IMR-90 (cell line): ENCODE measurements at regions not wholly inside any gene's neighbourhood (a gene's known extent, or its start where the extent isn't known, plus 50 kb on each side); places are given as distances from the start of the nearest gene placed in this dataset.

Experiments used
- ATAC-seq: fragments of 200-7000 bp; cut with Tn5 transposase; 2 replicates; pipeline ENCODE4 v1.9.1; 2020; ENCODE audit warnings: low read depth, mild to moderate bottlenecking, moderate library complexity
- BruUV-seq: library from RNA; stranded (reverse); fragments of 400-500 nt; replicated peaks from 2 replicates; lab custom pipeline; 2021; lab: Mats Ljungman, UMichigan
- CTCF ChIA-PET: fragments of 300-600 bp; formaldehyde crosslinking; extraction: SDS; loops from one replicate; lab custom pipeline; 2021; ENCODE audit warnings: antibody characterized with exemption; lab: Yijun Ruan, JAX
- POLR2A ChIA-PET: fragments of 300-600 bp; sonication (Branson Sonifier 250); formaldehyde crosslinking; loops from one replicate; lab custom pipeline; 2022; ENCODE audit warnings: antibody characterized with exemption; ENCODE audit not compliant: unreplicated experiment; lab: Charles Lee
- DNase-seq: peaks from one replicate; pipeline ENCODE4 v3.0.0; 2013
- H2AFZ ChIP-seq: replicated peaks from 2 replicates; pipeline ENCODE3; 2013; ENCODE audit warnings: low read length, mild to moderate bottlenecking; ENCODE audit not compliant: poor library complexity
- H2AK5ac ChIP-seq: 2 replicates; pipeline ENCODE4 v1.6.1; 2013; ENCODE audit warnings: low read depth, low read length, inconsistent platforms
- H2AK9ac ChIP-seq: replicated peaks from 2 replicates; pipeline ENCODE3; 2013; ENCODE audit warnings: mild to moderate bottlenecking, low read depth, low read length, moderate library complexity; ENCODE audit not compliant: poor library complexity
- H2BK120ac ChIP-seq: 2 replicates; pipeline ENCODE4 v1.6.1; 2013; ENCODE audit warnings: low read depth, low read length, inconsistent platforms
- H2BK15ac ChIP-seq: 3 replicates; pipeline ENCODE4 v1.6.1; 2013; ENCODE audit warnings: low read depth, low read length, inconsistent platforms
- H2BK20ac ChIP-seq: 2 replicates; pipeline ENCODE4 v1.6.1; 2013; ENCODE audit warnings: low read depth, mild to moderate bottlenecking, inconsistent platforms, low read length, moderate library complexity
- H2BK5ac ChIP-seq: 2 replicates; pipeline ENCODE4 v1.6.1; 2013; ENCODE audit warnings: mild to moderate bottlenecking, low read depth, low read length, inconsistent platforms; ENCODE audit not compliant: poor library complexity, severe bottlenecking
- H3K14ac ChIP-seq: replicated peaks from 2 replicates; pipeline ENCODE4 v1.6.1; 2013; ENCODE audit warnings: low read depth, low read length, inconsistent platforms
- H3K18ac ChIP-seq: 2 replicates; pipeline ENCODE4 v1.6.1; 2013; ENCODE audit warnings: low read depth, low read length, control low read depth
- H3K23ac ChIP-seq: 2 replicates; pipeline ENCODE4 v1.6.1; 2013; ENCODE audit warnings: low read depth, low read length, inconsistent platforms
- H3K27ac ChIP-seq: 2 replicates; pipeline ENCODE4 v1.5.1; 2013; ENCODE audit warnings: mild to moderate bottlenecking, control low read depth, low read length; ENCODE audit not compliant: insufficient read depth
- H3K27me3 ChIP-seq: 2 replicates; pipeline ENCODE4 v1.6.1; 2013; ENCODE audit warnings: low read length; ENCODE audit not compliant: control insufficient read depth, insufficient read depth
- H3K36me3 ChIP-seq: 2 replicates; pipeline ENCODE4 v1.6.1; 2013; ENCODE audit warnings: low read length, mixed read lengths; ENCODE audit not compliant: control insufficient read depth, insufficient read depth
- H3K4ac ChIP-seq: 2 replicates; pipeline ENCODE4 v1.6.1; 2013; ENCODE audit warnings: low read depth, low read length, inconsistent platforms
- H3K4me1 ChIP-seq: 2 replicates; pipeline ENCODE4 v1.6.1; 2013; ENCODE audit warnings: low read length, mixed read lengths; ENCODE audit not compliant: control insufficient read depth, insufficient read depth
- H3K4me2 ChIP-seq: 2 replicates; pipeline ENCODE4 v1.6.1; 2013; ENCODE audit warnings: low read depth, mild to moderate bottlenecking, control low read depth, low read length, moderate library complexity
- H3K4me3 ChIP-seq: 2 replicates; pipeline ENCODE4 v1.5.1; 2013; ENCODE audit warnings: low read depth, mild to moderate bottlenecking, control low read depth, low read length, moderate library complexity; ENCODE audit not compliant: insufficient read depth
- H3K56ac ChIP-seq: 2 replicates; pipeline ENCODE4 v1.6.1; 2013; ENCODE audit warnings: low read length, inconsistent platforms; ENCODE audit not compliant: insufficient read depth; ENCODE audit errors: extremely low read depth
- H3K79me1 ChIP-seq, 2 experiments: 2 replicates each; pipeline ENCODE4 v1.6.1; 2013; ENCODE audit warnings: low read length in 2 of 2, inconsistent platforms in 1 of 2, low read depth in 1 of 2
- H3K9ac ChIP-seq: 2 replicates; pipeline ENCODE4 v1.6.1; 2013; ENCODE audit warnings: low read depth, low read length, control low read depth
- H3K9me1 ChIP-seq: 2 replicates; pipeline ENCODE4 v1.6.1; 2013; ENCODE audit warnings: low read length, inconsistent platforms; ENCODE audit not compliant: insufficient read depth
- H3K9me3 ChIP-seq: 2 replicates; pipeline ENCODE4 v1.6.1; 2013; ENCODE audit warnings: low read length; ENCODE audit not compliant: control insufficient read depth, insufficient read depth
- H4K20me1 ChIP-seq: 2 replicates; pipeline ENCODE4 v1.6.1; 2013; ENCODE audit warnings: low read length, inconsistent platforms; ENCODE audit not compliant: insufficient read depth
- H4K5ac ChIP-seq: 2 replicates; pipeline ENCODE4 v1.6.1; 2013; ENCODE audit warnings: mild to moderate bottlenecking, low read depth, low read length, control low read depth
- H4K8ac ChIP-seq, 2 experiments: 2 replicates each; pipeline ENCODE4 v1.6.1; 2013; ENCODE audit warnings: low read depth in 2 of 2, low read length in 2 of 2, control low read depth in 1 of 2, inconsistent platforms in 1 of 2
- H4K91ac ChIP-seq: 2 replicates; pipeline ENCODE4 v1.6.1; 2013; ENCODE audit warnings: low read depth, low read length, inconsistent platforms; ENCODE audit not compliant: insufficient read depth
- BHLHE40 ChIP-seq: fragments of 150-350 bp; IDR thresholded peaks from 2 replicates; pipeline ENCODE4 v1.6.1; 2016; ENCODE audit warnings: mild to moderate bottlenecking, low read depth, low read length
- FOS ChIP-seq: fragments of 150-350 bp; IDR thresholded peaks from 2 replicates; pipeline ENCODE4 v1.6.1; 2016; ENCODE audit warnings: low read depth, low read length
- MAZ ChIP-seq: IDR thresholded peaks from 2 replicates; pipeline ENCODE4 v1.6.1; 2012; ENCODE audit warnings: low read depth, mild to moderate bottlenecking, low read length, improper control_type of control experiment, moderate library complexity, borderline replicate concordance
- SMC3 ChIP-seq: fragments of 150-350 bp; IDR thresholded peaks from 2 replicates; pipeline ENCODE4 v1.6.1; 2016; ENCODE audit warnings: low read depth, mild to moderate bottlenecking, antibody characterized with exemption, low read length, moderate library complexity
- WGBS, 2 experiments: methylation state at CpG; one replicate each; pipeline versions ENCODE4 v1.1.5 to v1.1.7; 2013; ENCODE audit warnings: missing lambda C conversion rate in 2 of 2; ENCODE audit not compliant: insufficient read length in 1 of 2; ENCODE audit errors: extremely low coverage in 2 of 2; 5-methylcytosine and 5-hydroxymethylcytosine counted together
- dilution Hi-C: fragments of 300-500 bp; cut with HindIII; formaldehyde crosslinking; loops from one replicate; pipeline ENCODE4 v1.14.3; 2018; ENCODE audit warnings: low sequenced_read_pairs; ENCODE audit not compliant: unreplicated experiment
- in situ Hi-C: fragments of 300-500 bp; cut with MboI; formaldehyde crosslinking; loops from 3 replicates; pipeline ENCODE4 v1.14.3; 2019; ENCODE audit warnings: low sequenced_read_pairs, inconsistent platforms, mixed read lengths
- intact Hi-C: fragments of 100-400 bp; cut with micrococcal nuclease; formaldehyde crosslinking; loops from 2 replicates; pipeline ENCODE4 v1.10.0; 2022

DNA sequence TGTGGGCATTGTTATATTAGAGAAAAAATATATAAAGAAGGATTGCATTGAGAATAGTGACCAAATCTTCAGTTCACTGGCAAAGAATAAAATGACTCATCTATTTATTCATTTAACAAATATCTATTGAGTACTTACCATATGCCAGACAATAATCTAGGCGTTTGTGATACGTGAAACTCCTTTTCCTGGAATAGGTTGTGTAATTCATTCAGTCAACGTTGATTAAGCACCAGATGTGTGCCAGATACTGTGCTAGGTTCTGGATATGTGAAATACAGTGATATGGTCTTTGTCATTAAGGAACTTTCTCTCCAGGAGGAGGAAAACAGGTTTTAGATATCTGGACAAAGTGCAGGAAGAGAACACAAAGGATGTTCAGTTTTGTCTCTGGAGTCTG, 344.5 kb downstream of the RWDD3 start:
- TF ChIP-seq BHLHE40 (no peak), FOS (no peak), SMC3 (no peak), MAZ (no peak)
- Histone ChIP-seq H3K79me1 (no peaks in the 10 kb centered on the region), H3K27me3 (no peaks in the 10 kb centered on the region), H3K4ac (no peak overlapping the region), H3K4me3 (no peak overlapping the region), H3K36me3 (no peaks in the 10 kb centered on the region), H3K56ac (no peak overlapping the region), H4K8ac (no peak overlapping the region), H4K91ac (no peak overlapping the region), H3K4me2 (no peak overlapping the region), H2AK9ac (no peak overlapping the region), H4K20me1 (no peaks in the 10 kb centered on the region), H2BK20ac (no peak overlapping the region), H3K9me1 (no peaks in the 10 kb centered on the region), H2AFZ (no peak overlapping the region), H3K9me3 (no peaks in the 10 kb centered on the region), H2AK5ac (no peak overlapping the region), H2BK5ac (no peak overlapping the region), H2BK120ac (no peak overlapping the region), H3K23ac (no peak overlapping the region), H2BK15ac (no peak overlapping the region), H3K9ac (no peak overlapping the region), H4K5ac (no peak overlapping the region), H3K18ac (no peak overlapping the region), H3K14ac (no peak overlapping the region), H3K27ac (no peak overlapping the region), H3K4me1 (no peaks in the 10 kb centered on the region)
- in situ Hi-C loops (no loop called here), dilution Hi-C loops (no loop called here), intact Hi-C loops (no loop called here)
- no CpG with 5 or more reads among the region's 3 CpGs for WGBS, 2 experiments
- ChIA-PET CTCF (no interaction called here), POLR2A (no interaction called here)
- ATAC-seq (no peak), DNase-seq (no peak)
- no TSS peak for BruUV-seq
